Smooth muscle cell (in vitro differentiated cells): ENCODE measurements at regions not wholly inside any gene's neighbourhood (a gene's known extent, or its start where the extent isn't known, plus 50 kb on each side); places are given as distances from the start of the nearest gene placed in this dataset.

Experiments
- DNase-seq: peaks from one replicate; lab custom pipeline; 2025; ENCODE audit not compliant: unreplicated experiment; lab: John Stamatoyannopoulos, UW
- H2AFZ ChIP-seq: fragments of 200-600 bp; sonication (generic); 2 replicates; pipeline ENCODE4 v1.6.0; 2016; ENCODE audit warnings: antibody characterized with exemption, low read depth, mild to moderate bottlenecking
- H3F3A ChIP-seq: fragments of 200-600 bp; sonication (generic); 2 replicates; pipeline ENCODE4 v1.6.0; 2017; ENCODE audit warnings: antibody characterized with exemption, low read depth
- H3K27ac ChIP-seq: fragments of 200-600 bp; sonication (generic); 2 replicates; pipeline ENCODE4 v1.5.1; 2016; ENCODE audit warnings: low read depth, mild to moderate bottlenecking
- H3K27me3 ChIP-seq: fragments of 200-600 bp; sonication (generic); 2 replicates; pipeline ENCODE4 v1.6.1; 2016; ENCODE audit warnings: low read depth, mild to moderate bottlenecking
- H3K36me3 ChIP-seq: fragments of 200-600 bp; sonication (generic); 2 replicates; pipeline ENCODE4 v1.5.1; 2016; ENCODE audit warnings: low read depth
- H3K4me1 ChIP-seq: fragments of 200-600 bp; sonication (generic); 2 replicates; pipeline ENCODE4 v1.5.1; 2016; ENCODE audit warnings: low read depth
- H3K4me2 ChIP-seq: fragments of 200-600 bp; sonication (generic); 2 replicates; pipeline ENCODE4 v1.6.0; 2016; ENCODE audit warnings: mild to moderate bottlenecking
- H3K4me3 ChIP-seq: fragments of 200-600 bp; sonication (generic); 2 replicates; pipeline ENCODE4 v1.5.1; 2016; ENCODE audit warnings: mild to moderate bottlenecking
- H3K79me2 ChIP-seq: fragments of 200-600 bp; sonication (generic); 2 replicates; pipeline ENCODE4 v1.6.0; 2016; ENCODE audit warnings: low read depth, mild to moderate bottlenecking
- H3K9ac ChIP-seq: fragments of 200-600 bp; sonication (generic); 2 replicates; pipeline ENCODE4 v1.6.0; 2016; ENCODE audit warnings: low read depth
- H3K9me3 ChIP-seq: fragments of 200-600 bp; sonication (generic); replicated peaks from 2 replicates; pipeline ENCODE4 v1.5.1; 2016; ENCODE audit warnings: low read depth
- H4K20me1 ChIP-seq: fragments of 200-600 bp; sonication (generic); 2 replicates; pipeline ENCODE4 v1.6.0; 2016; ENCODE audit warnings: low read depth
- WGBS: methylation state at CpG from one replicate; pipeline ENCODE4 v1.1.7; 2016; ENCODE audit warnings: low lambda C conversion rate; 5-methylcytosine and 5-hydroxymethylcytosine counted together
- TF ChIP-seq, protein P1 (sequence below): fragments of 200-600 bp; sonication (generic); IDR thresholded peaks from 2 replicates; pipeline ENCODE4 v1.5.1; 2017; ENCODE audit warnings: borderline replicate concordance, mild to moderate bottlenecking, antibody characterized with exemption; ENCODE audit not compliant: insufficient read depth, poor library complexity, severe bottlenecking

DNA sequence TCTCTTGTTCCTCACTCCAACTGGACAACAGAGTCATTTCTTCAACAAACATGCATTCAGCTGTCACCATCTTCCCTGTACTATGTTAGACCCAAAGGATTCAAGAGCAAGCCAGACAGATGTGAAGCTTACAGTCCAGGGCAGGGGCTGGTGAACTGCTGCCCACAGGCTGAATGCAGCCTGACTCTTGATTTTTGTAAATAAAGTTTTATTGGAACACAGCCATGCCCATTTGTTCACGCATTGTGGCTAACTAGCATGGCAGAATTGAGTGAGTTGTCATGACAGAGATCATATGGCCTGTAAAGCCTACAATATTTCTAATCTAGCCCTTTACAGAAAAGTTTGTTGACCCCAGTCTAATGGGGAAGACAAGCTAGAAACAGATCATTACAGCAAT, 208.7 kb downstream of the EMX2 start:
- WGBS, result 79% methylated on average over 1 of the region's 1 CpG

GRCh38 chr10:117752103-117752502, 209.6 kb downstream of the EMX2 start:
- WGBS, result 76% methylated on average over 4 of the region's 4 CpGs
- H3K4me1 ChIP-seq, result peaks cover 4% of the 10 kb centered on the region
- DNase-seq, result no peak
- peaks cover 5% of the 10 kb centered on the region for H3K27me3 ChIP-seq
- H3K9me3 ChIP-seq, result no peaks in the 10 kb centered on the region
- no peak overlapping the region for H2AFZ ChIP-seq
- H3F3A ChIP-seq, result no peaks in the 10 kb centered on the region
- no peak overlapping the region for H3K4me3 ChIP-seq
- no peaks in the 10 kb centered on the region for H3K36me3 ChIP-seq
- H3K9ac ChIP-seq, result no peak overlapping the region
- no peaks in the 10 kb centered on the region for H3K79me2 ChIP-seq
- no peak overlapping the region for H3K4me2 ChIP-seq
- TF ChIP-seq, protein P1, sequence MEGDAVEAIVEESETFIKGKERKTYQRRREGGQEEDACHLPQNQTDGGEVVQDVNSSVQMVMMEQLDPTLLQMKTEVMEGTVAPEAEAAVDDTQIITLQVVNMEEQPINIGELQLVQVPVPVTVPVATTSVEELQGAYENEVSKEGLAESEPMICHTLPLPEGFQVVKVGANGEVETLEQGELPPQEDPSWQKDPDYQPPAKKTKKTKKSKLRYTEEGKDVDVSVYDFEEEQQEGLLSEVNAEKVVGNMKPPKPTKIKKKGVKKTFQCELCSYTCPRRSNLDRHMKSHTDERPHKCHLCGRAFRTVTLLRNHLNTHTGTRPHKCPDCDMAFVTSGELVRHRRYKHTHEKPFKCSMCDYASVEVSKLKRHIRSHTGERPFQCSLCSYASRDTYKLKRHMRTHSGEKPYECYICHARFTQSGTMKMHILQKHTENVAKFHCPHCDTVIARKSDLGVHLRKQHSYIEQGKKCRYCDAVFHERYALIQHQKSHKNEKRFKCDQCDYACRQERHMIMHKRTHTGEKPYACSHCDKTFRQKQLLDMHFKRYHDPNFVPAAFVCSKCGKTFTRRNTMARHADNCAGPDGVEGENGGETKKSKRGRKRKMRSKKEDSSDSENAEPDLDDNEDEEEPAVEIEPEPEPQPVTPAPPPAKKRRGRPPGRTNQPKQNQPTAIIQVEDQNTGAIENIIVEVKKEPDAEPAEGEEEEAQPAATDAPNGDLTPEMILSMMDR, result no peak
- H4K20me1 ChIP-seq, result no peaks in the 10 kb centered on the region
- H3K27ac ChIP-seq, result no peak overlapping the region

More for the DNA sequence above, 208.7 kb downstream of the EMX2 start:
- peaks cover 5% of the 10 kb centered on the region for H3K27me3 ChIP-seq
- H3K36me3 ChIP-seq, result no peaks in the 10 kb centered on the region
- no peak overlapping the region for H3K27ac ChIP-seq
- H4K20me1 ChIP-seq, result no peaks in the 10 kb centered on the region
- H3K4me1 ChIP-seq, result peaks cover 4% of the 10 kb centered on the region
- TF ChIP-seq, protein P1, result no peak
- no peak overlapping the region for H3K4me2 ChIP-seq
- no peak overlapping the region for H2AFZ ChIP-seq
- no peaks in the 10 kb centered on the region for H3K79me2 ChIP-seq
- H3K9ac ChIP-seq, result no peak overlapping the region
- H3K4me3 ChIP-seq, result no peak overlapping the region
- H3K9me3 ChIP-seq, result no peaks in the 10 kb centered on the region
- H3F3A ChIP-seq, result no peaks in the 10 kb centered on the region
- DNase-seq, result no peak

DNA sequence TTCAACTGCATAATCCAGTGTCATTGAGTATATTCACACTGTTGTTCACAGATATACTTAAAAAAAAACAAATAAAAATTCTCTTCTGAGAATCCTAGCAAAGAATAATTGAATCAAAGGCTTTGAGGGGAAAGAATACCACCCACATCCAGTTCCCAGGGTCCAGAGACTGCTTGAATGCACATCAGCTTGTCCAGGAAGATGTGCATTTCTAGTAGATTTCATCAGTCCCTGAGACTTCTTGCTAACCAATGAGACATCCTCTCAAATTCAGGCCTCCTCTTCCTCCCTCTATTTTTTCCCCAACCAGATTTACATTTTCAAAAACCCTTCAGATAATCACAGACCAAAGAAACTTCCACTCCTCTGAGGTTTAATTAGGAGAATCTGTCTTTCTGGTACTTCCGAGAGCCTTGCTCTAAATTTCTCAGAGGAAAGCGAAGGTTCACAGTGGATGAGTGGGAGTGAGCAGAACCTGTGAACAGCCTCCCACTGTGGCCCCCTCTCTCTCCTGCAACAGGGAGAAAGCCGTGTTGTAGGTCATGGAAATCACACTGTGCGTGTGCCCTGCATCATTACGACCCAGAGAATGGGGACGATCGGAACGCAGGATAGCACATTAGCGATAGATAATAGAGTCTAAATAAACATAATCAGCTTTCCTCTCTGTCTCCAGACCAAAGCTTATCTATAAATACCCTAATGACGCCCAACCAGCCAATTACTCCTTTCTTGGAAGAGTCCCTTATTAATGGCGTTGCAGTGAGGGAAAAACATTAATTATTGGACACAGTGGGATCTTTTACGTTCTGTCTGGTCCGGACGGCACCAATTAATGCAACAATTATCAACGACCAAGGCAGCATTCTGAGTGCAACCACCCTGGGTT, 212.5 kb downstream of the EMX2 start:
- Histone ChIP-seq H3F3A (no peaks in the 10 kb centered on the region), H4K20me1 (no peaks in the 10 kb centered on the region), H3K9me3 (no peaks in the 10 kb centered on the region), H2AFZ (no peak overlapping the region), H3K4me2 (no peak overlapping the region), H3K27me3 (peaks cover 9% of the 10 kb centered on the region), H3K4me3 (no peak overlapping the region), H3K79me2 (no peaks in the 10 kb centered on the region), H3K4me1 (peaks cover 4% of the 10 kb centered on the region), H3K27ac (no peak overlapping the region), H3K36me3 (no peaks in the 10 kb centered on the region), H3K9ac (no peak overlapping the region)
- no peak for DNase-seq
- WGBS, result 87% methylated on average over 15 of the region's 15 CpGs
- TF ChIP-seq, protein P1, result no peak

DNA sequence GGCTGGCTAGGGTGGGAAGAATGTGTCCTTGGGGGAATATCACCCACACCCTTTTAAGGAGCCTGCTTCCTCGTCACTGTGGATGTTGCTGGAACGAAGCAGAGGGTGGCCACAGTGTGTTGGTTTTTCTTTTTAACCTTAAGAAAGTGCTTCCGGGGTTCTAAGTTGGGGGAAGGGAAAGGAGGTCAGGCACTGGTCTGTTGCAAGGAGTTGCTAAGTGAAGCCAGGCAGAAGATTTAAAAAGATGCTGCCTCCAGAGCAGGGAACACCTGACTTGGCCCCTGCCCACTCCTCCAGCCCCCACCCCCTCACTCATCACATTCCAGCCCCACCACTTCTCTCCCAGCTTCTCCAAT, 213.1 kb downstream of the EMX2 start:
- H3K4me3 ChIP-seq, result no peak overlapping the region
- H3K9ac ChIP-seq, result no peak overlapping the region
- WGBS, result 61% methylated on average over 3 of the region's 3 CpGs
- no peak overlapping the region for H3K4me2 ChIP-seq
- H4K20me1 ChIP-seq, result no peaks in the 10 kb centered on the region
- H3F3A ChIP-seq, result no peaks in the 10 kb centered on the region
- H2AFZ ChIP-seq, result no peak overlapping the region
- no peaks in the 10 kb centered on the region for H3K79me2 ChIP-seq
- no peaks in the 10 kb centered on the region for H3K36me3 ChIP-seq
- no peak for DNase-seq
- H3K27ac ChIP-seq, result no peak overlapping the region
- no peaks in the 10 kb centered on the region for H3K9me3 ChIP-seq
- peaks cover 15% of the 10 kb centered on the region for H3K27me3 ChIP-seq
- TF ChIP-seq, protein P1, result no peak
- H3K4me1 ChIP-seq, result peaks cover 4% of the 10 kb centered on the region
